ENCODE measurements at regions not wholly inside any gene's neighbourhood (a gene's known extent, or its start where the extent isn't known, plus 50 kb on each side); places are given as distances from the start of the nearest gene placed in this dataset.

DNA sequence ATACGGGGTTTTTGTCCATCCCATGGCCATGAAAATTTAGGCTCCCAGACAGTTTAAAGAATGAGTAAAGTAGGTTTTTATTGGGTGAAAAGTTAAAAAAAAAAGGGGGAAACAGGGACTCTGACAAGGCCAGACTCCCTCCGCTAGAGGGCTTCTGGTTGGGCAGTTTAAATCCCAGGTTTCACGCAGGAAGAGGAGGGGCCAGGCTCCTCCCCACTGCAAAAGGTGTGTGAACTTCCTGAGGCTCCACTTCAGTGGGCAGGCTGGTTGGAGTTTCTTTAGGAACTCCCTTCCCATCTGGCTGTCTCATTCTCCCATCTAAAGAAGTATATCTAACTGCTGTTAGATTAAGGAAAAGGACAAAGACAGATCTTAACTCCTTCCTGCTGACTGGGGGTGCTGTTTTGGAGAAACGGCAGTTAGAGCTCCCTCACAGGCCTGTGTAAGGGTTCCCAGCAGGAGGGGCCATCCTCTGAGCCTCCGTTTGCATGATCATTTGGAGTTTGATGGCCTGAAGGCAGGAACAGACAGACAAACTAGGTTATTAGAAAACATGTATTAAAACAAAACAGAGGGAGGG, 1160.7 kb downstream of the CNTNAP5 start:
- TF ChIP-seq SP1 (CRISPR knock-in tag; conservative IDR thresholded peaks at IDR 0.05) (no peak), ETV6 (CRISPR knock-in tag; IDR thresholded peaks at IDR 0.05) (no peak), NR3C1 (CRISPR knock-in tag; conservative IDR thresholded peaks at IDR 0.05; ENCODE audit: low read depth) (no peak), ESRRA (CRISPR knock-in tag; IDR thresholded peaks at IDR 0.05; ENCODE audit: borderline replicate concordance) (no peak)
- TF ChIP-seq, protein P1, sequence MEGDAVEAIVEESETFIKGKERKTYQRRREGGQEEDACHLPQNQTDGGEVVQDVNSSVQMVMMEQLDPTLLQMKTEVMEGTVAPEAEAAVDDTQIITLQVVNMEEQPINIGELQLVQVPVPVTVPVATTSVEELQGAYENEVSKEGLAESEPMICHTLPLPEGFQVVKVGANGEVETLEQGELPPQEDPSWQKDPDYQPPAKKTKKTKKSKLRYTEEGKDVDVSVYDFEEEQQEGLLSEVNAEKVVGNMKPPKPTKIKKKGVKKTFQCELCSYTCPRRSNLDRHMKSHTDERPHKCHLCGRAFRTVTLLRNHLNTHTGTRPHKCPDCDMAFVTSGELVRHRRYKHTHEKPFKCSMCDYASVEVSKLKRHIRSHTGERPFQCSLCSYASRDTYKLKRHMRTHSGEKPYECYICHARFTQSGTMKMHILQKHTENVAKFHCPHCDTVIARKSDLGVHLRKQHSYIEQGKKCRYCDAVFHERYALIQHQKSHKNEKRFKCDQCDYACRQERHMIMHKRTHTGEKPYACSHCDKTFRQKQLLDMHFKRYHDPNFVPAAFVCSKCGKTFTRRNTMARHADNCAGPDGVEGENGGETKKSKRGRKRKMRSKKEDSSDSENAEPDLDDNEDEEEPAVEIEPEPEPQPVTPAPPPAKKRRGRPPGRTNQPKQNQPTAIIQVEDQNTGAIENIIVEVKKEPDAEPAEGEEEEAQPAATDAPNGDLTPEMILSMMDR (IDR thresholded peaks at IDR 0.05) = no peak
- TF ChIP-seq, protein P2, sequence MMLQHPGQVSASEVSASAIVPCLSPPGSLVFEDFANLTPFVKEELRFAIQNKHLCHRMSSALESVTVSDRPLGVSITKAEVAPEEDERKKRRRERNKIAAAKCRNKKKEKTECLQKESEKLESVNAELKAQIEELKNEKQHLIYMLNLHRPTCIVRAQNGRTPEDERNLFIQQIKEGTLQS (CRISPR knock-in tag; conservative IDR thresholded peaks at IDR 0.05) = no peak
- TF ChIP-seq, protein P3, sequence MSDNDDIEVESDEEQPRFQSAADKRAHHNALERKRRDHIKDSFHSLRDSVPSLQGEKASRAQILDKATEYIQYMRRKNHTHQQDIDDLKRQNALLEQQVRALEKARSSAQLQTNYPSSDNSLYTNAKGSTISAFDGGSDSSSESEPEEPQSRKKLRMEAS (CRISPR knock-in tag; IDR thresholded peaks at IDR 0.05) = no peak
- TF ChIP-seq, protein P4, sequence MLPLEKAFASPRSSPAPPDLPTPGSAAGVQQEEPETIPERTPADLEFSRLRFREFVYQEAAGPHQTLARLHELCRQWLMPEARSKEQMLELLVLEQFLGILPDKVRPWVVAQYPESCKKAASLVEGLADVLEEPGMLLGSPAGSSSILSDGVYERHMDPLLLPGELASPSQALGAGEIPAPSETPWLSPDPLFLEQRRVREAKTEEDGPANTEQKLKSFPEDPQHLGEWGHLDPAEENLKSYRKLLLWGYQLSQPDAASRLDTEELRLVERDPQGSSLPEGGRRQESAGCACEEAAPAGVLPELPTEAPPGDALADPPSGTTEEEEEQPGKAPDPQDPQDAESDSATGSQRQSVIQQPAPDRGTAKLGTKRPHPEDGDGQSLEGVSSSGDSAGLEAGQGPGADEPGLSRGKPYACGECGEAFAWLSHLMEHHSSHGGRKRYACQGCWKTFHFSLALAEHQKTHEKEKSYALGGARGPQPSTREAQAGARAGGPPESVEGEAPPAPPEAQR (CRISPR knock-in tag; IDR thresholded peaks at IDR 0.05) = no peak
- TF ChIP-seq, protein P5, sequence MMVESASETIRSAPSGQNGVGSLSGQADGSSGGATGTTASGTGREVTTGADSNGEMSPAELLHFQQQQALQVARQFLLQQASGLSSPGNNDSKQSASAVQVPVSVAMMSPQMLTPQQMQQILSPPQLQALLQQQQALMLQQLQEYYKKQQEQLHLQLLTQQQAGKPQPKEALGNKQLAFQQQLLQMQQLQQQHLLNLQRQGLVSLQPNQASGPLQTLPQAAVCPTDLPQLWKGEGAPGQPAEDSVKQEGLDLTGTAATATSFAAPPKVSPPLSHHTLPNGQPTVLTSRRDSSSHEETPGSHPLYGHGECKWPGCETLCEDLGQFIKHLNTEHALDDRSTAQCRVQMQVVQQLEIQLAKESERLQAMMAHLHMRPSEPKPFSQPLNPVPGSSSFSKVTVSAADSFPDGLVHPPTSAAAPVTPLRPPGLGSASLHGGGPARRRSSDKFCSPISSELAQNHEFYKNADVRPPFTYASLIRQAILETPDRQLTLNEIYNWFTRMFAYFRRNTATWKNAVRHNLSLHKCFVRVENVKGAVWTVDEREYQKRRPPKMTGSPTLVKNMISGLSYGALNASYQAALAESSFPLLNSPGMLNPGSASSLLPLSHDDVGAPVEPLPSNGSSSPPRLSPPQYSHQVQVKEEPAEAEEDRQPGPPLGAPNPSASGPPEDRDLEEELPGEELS (CRISPR knock-in tag; IDR thresholded peaks at IDR 0.05) = no peak
- TF ChIP-seq, protein P6, sequence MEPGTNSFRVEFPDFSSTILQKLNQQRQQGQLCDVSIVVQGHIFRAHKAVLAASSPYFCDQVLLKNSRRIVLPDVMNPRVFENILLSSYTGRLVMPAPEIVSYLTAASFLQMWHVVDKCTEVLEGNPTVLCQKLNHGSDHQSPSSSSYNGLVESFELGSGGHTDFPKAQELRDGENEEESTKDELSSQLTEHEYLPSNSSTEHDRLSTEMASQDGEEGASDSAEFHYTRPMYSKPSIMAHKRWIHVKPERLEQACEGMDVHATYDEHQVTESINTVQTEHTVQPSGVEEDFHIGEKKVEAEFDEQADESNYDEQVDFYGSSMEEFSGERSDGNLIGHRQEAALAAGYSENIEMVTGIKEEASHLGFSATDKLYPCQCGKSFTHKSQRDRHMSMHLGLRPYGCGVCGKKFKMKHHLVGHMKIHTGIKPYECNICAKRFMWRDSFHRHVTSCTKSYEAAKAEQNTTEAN (CRISPR knock-in tag; IDR thresholded peaks at IDR 0.05) = no peak

Measured in WTC11 (cell line).